Vagina (tissue), 2 donors: ENCODE measurements at regions not wholly inside any gene's neighbourhood (a gene's known extent, or its start where the extent isn't known, plus 50 kb on each side); places are given as distances from the start of the nearest gene placed in this dataset.
A peak's percentile ranks its signal among the peaks of the same experiment; 100 is the strongest.

Experiments
- DNase-seq, 2 donors: peaks; one replicate each; pipeline ENCODE4 v3.0.0-alpha.2; 2017; ENCODE audit errors: extremely low spot score in 2 of 2
- H3K27ac ChIP-seq: fragments of 200-600 bp; sonication (generic); one replicate; pipeline ENCODE4 v1.5.1; 2019
- H3K27me3 ChIP-seq: fragments of 200-600 bp; sonication (generic); one replicate; pipeline ENCODE4 v1.5.1; 2019
- H3K36me3 ChIP-seq, 2 donors: fragments of 200-600 bp; sonication (generic); one replicate each; pipeline ENCODE4 v1.5.1; 2017 to 2019
- H3K4me1 ChIP-seq: fragments of 200-600 bp; sonication (generic); one replicate; pipeline ENCODE4 v1.5.1; 2019
- H3K4me3 ChIP-seq, 2 donors: fragments of 200-600 bp; sonication (generic); 1 replicate in 1 of 2; 2 replicates in 1 of 2; pipeline ENCODE4 v1.5.1; 2016 to 2019
- H3K9me3 ChIP-seq: fragments of 200-600 bp; sonication (generic); one replicate; pipeline ENCODE4 v1.5.1; 2019
- CTCF ChIP-seq, 3 experiments: fragments of 450-650 bp in 2 of 3; fragments of 200-600 bp in 1 of 3; sonication (generic) in 1 of 3; IDR thresholded peaks; one replicate each; pipeline ENCODE4 v1.5.1; 2017 to 2019; ENCODE audit warnings: antibody characterized with exemption in 3 of 3, mild to moderate bottlenecking in 2 of 3, moderate library complexity in 2 of 3
- POLR2A ChIP-seq, 2 donors: fragments of 450-650 bp; IDR thresholded peaks; one replicate each; pipeline ENCODE4 v1.6.1; 2017; ENCODE audit warnings: antibody characterized with exemption in 2 of 2, mild to moderate bottlenecking in 2 of 2, moderate library complexity in 2 of 2
- POLR2AphosphoS5 ChIP-seq, 2 donors: sonication (generic); formaldehyde crosslinking; IDR thresholded peaks; one replicate each; pipeline ENCODE4 v1.9.0; 2017; ENCODE audit warnings: antibody characterized with exemption in 2 of 2, mild to moderate bottlenecking in 2 of 2, low read depth in 1 of 2; ENCODE audit not compliant: insufficient read depth in 1 of 2
- intact Hi-C: fragments of 100-400 bp; cut with DNase I; formaldehyde crosslinking; loops from one replicate; pipeline ENCODE4 v1.15.1; 2023

GRCh38 chr13:107220245-107220644, 652.3 kb upstream of the ARGLU1 start:
- intact Hi-C loops: no loop called here
- Histone ChIP-seq H3K9me3 (no peaks in the 10 kb centered on the region), H3K4me3 (no peak overlapping the region), H3K27ac (no peak overlapping the region), H3K4me1 (no peaks in the 10 kb centered on the region), H3K27me3 (no peaks in the 10 kb centered on the region), H3K36me3 (no peaks in the 10 kb centered on the region)
- no peak for TF ChIP-seq POLR2A (IDR thresholded peaks at IDR 0.05)
- TF ChIP-seq CTCF (IDR thresholded peaks at IDR 0.05): no peak
- TF ChIP-seq POLR2AphosphoS5 (IDR thresholded peaks at IDR 0.05; ENCODE audit: insufficient read depth in 1 of 2, low read depth in 1 of 2): no peak
- no peak for DNase-seq

DNA sequence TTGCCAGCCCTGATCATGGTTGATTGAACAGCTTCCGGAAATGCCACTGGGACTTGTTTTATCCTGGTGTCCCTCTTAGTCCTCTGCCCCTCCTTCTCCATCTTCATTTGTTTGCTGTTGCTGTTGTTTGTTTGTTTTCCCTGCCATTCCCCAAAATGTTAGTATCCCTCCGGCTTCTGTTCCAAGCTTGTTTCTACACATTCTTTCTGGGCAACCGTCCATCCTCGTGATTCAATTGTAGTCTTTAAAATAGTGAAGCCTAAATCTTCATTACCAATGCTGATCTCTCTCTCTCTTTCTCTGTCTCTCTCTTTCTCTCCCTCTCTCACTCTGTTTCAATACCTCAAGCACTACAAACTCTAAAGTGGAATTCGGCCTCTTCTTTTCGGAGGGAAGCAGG, 649.3 kb upstream of the ARGLU1 start:
- H3K4me3 ChIP-seq: no peak overlapping the region
- H3K4me1 ChIP-seq: no peaks in the 10 kb centered on the region
- TF ChIP-seq CTCF (IDR thresholded peaks at IDR 0.05) (no peak), POLR2AphosphoS5 (IDR thresholded peaks at IDR 0.05; ENCODE audit: insufficient read depth in 1 of 2, low read depth in 1 of 2) (no peak), POLR2A (IDR thresholded peaks at IDR 0.05) (no peak)
- intact Hi-C loops: loop anchor here (10.0 kb wide), 1 partner anchor 938 kb away; no protein-coding TSS in a partner anchor
- H3K27ac ChIP-seq: no peak overlapping the region
- no peaks in the 10 kb centered on the region for H3K36me3 ChIP-seq
- no peak for DNase-seq
- no peaks in the 10 kb centered on the region for H3K9me3 ChIP-seq
- H3K27me3 ChIP-seq: no peaks in the 10 kb centered on the region

GRCh38 chr13:107216046-107216755, 648.3 kb upstream of the ARGLU1 start:
- Histone ChIP-seq H3K4me1 (no peaks in the 10 kb centered on the region), H3K27ac (no peak overlapping the region), H3K36me3 (no peaks in the 10 kb centered on the region), H3K4me3 (no peak overlapping the region), H3K27me3 (no peaks in the 10 kb centered on the region), H3K9me3 (no peaks in the 10 kb centered on the region)
- intact Hi-C loops: loop anchor here (10.0 kb wide), 1 partner anchor 939 kb away; no protein-coding TSS in a partner anchor
- TF ChIP-seq POLR2A (IDR thresholded peaks at IDR 0.05) (no peak), POLR2AphosphoS5 (IDR thresholded peaks at IDR 0.05; ENCODE audit: insufficient read depth in 1 of 2, low read depth in 1 of 2) (no peak), CTCF (IDR thresholded peaks at IDR 0.05) (no peak)
- no peak for DNase-seq

DNA sequence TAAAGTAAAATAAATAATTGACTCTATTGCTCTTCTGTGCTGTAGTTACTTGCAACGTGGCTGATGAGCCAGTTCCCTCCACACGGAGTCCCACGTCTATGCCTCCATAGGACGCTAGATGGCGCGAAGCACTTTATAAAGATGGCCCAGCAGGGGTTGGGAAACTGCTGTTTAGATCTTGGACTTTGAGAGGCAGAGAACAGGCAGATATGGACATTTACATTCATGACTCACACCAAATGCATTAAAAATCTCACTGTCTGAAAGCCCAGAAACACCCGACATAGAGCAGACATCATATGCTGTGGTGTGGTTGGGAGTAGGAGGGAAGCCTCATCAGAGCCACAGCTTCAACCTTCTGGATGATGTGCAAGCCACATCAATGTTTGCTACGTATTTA, 643.1 kb upstream of the ARGLU1 start:
- Histone ChIP-seq H3K4me1 (peaks cover 9% of the 10 kb centered on the region), H3K27ac (no peak overlapping the region), H3K27me3 (no peaks in the 10 kb centered on the region), H3K9me3 (no peaks in the 10 kb centered on the region), H3K4me3 (peak overlapping the region; percentile 18 to 19), H3K36me3 (no peaks in the 10 kb centered on the region)
- TF ChIP-seq CTCF (IDR thresholded peaks at IDR 0.05) (peak; percentile 72 to 87 (median 86)), POLR2A (IDR thresholded peaks at IDR 0.05) (no peak)
- intact Hi-C loops: loop anchor here (5.0 to 10.0 kb wide), 2 partner anchors 436 to 944 kb away; no protein-coding TSS in a partner anchor
- DNase-seq: no peak

DNA sequence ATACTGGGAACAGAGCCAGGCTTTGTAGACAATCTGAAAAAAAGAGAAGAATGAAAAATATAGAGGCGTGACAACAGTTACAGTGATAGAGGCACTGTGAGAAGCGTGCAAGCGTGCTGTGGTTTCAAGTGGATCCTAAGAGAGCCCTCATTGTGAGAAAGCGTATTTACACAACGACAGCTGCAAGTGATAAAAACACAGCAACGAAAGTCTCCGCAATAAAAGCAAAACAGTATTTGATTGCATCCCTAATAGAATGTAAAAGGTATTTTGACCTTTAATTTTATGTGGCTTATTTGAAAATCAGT, 642.7 kb upstream of the ARGLU1 start:
- Histone ChIP-seq H3K36me3 (no peaks in the 10 kb centered on the region), H3K9me3 (no peaks in the 10 kb centered on the region), H3K4me3 (peak overlapping the region; percentile 18 to 19), H3K27ac (peak overlapping the region; percentile 37), H3K4me1 (peaks cover 9% of the 10 kb centered on the region), H3K27me3 (no peaks in the 10 kb centered on the region)
- TF ChIP-seq POLR2AphosphoS5 (IDR thresholded peaks at IDR 0.05; ENCODE audit: insufficient read depth in 1 of 2, low read depth in 1 of 2) (no peak), POLR2A (IDR thresholded peaks at IDR 0.05) (no peak), CTCF (IDR thresholded peaks at IDR 0.05) (no peak)
- DNase-seq: no peak
- intact Hi-C loops: loop anchor here (5.0 to 10.0 kb wide), 2 partner anchors 437 to 944 kb away; no protein-coding TSS in a partner anchor
